Endothelial cell (in vitro differentiated cells): ENCODE measurements at regions not wholly inside any gene's neighbourhood (a gene's known extent, or its start where the extent isn't known, plus 50 kb on each side); places are given as distances from the start of the nearest gene placed in this dataset.
"Not testable (repeated sequence)": the region's sequence is repeated elsewhere in the genome, so short reads cannot be mapped to it uniquely, and the experiment has no call there.

ENCODE experiments used
- DNase-seq: peaks from one replicate; pipeline ENCODE4 v3.0.0; 2021; ENCODE audit warnings: low spot score
- H3K27ac Mint-ChIP-seq: one replicate; pipeline ENCODE4 v1.8.0; 2021; ENCODE audit warnings: mixed read lengths, inconsistent platforms; ENCODE audit not compliant: unreplicated experiment
- H3K27me3 Mint-ChIP-seq: one replicate; pipeline ENCODE4 v1.8.0; 2021; ENCODE audit warnings: mild to moderate bottlenecking, moderate library complexity, mixed read lengths, inconsistent platforms; ENCODE audit not compliant: unreplicated experiment
- H3K36me3 Mint-ChIP-seq: one replicate; pipeline ENCODE4 v1.8.0; 2021; ENCODE audit warnings: mild to moderate bottlenecking, low read depth, mixed read lengths, inconsistent platforms; ENCODE audit not compliant: unreplicated experiment
- H3K4me1 Mint-ChIP-seq: one replicate; pipeline ENCODE4 v1.8.0; 2021; ENCODE audit warnings: mild to moderate bottlenecking, mixed read lengths, inconsistent platforms; ENCODE audit not compliant: unreplicated experiment
- H3K4me3 Mint-ChIP-seq: one replicate; pipeline ENCODE4 v1.8.0; 2021; ENCODE audit warnings: mild to moderate bottlenecking, mixed read lengths, inconsistent platforms; ENCODE audit not compliant: unreplicated experiment
- H3K9me3 Mint-ChIP-seq: one replicate; pipeline ENCODE4 v1.8.0; 2021; ENCODE audit warnings: mixed read lengths, inconsistent platforms; ENCODE audit not compliant: unreplicated experiment
- CTCF ChIP-seq: fragments of 200-600 bp; sonication (generic); IDR thresholded peaks from one replicate; pipeline ENCODE4 v1.5.0; 2021; ENCODE audit warnings: antibody characterized with exemption; ENCODE audit not compliant: unreplicated experiment

GRCh38 chr18:60180671-60181070 is 191.9 kb downstream of the MC4R start:
- Mint-ChIP-seq H3K4me3 (no peak overlapping the region), H3K36me3 (no peaks in the 10 kb centered on the region), H3K27me3 (no peaks in the 10 kb centered on the region), H3K9me3 (no peaks in the 10 kb centered on the region), H3K4me1 (no peaks in the 10 kb centered on the region), H3K27ac (no peak overlapping the region)
- no peak for TF ChIP-seq CTCF
- DNase-seq, result no peak

- H3K4me3 Mint-ChIP-seq, H3K36me3 Mint-ChIP-seq, DNase-seq, H3K27ac Mint-ChIP-seq, H3K27me3 Mint-ChIP-seq, H3K9me3 Mint-ChIP-seq, H3K4me1 Mint-ChIP-seq: not testable (repeated sequence)
These were observed 194.4 kb downstream of the MC4R start for GRCh38 chr18:60178224-60178623.

- H3K36me3 Mint-ChIP-seq, result no peaks in the 10 kb centered on the region
- no peaks in the 10 kb centered on the region for H3K9me3 Mint-ChIP-seq
- TF ChIP-seq CTCF, result no peak
- no peak overlapping the region for H3K4me3 Mint-ChIP-seq
- peaks cover 2% of the 10 kb centered on the region for H3K27me3 Mint-ChIP-seq
- H3K4me1 Mint-ChIP-seq, result no peaks in the 10 kb centered on the region
- H3K27ac Mint-ChIP-seq, result no peak overlapping the region
- no peak for DNase-seq
These were observed 196.3 kb downstream of the MC4R start for GRCh38 chr18:60176259-60176658.

- H3K4me3 Mint-ChIP-seq, result no peak overlapping the region
- no peaks in the 10 kb centered on the region for H3K4me1 Mint-ChIP-seq
- peaks cover 2% of the 10 kb centered on the region for H3K27me3 Mint-ChIP-seq
- no peak overlapping the region for H3K27ac Mint-ChIP-seq
- no peaks in the 10 kb centered on the region for H3K9me3 Mint-ChIP-seq
- no peak for DNase-seq
- no peak for TF ChIP-seq CTCF
- H3K36me3 Mint-ChIP-seq, result no peaks in the 10 kb centered on the region
These were observed 197.7 kb downstream of the MC4R start for GRCh38 chr18:60174832-60175231.

- no peak for DNase-seq
- H3K27me3 Mint-ChIP-seq, result peaks cover 2% of the 10 kb centered on the region
- H3K36me3 Mint-ChIP-seq, result no peaks in the 10 kb centered on the region
- H3K4me1 Mint-ChIP-seq, result no peaks in the 10 kb centered on the region
- no peak overlapping the region for H3K27ac Mint-ChIP-seq
- H3K9me3 Mint-ChIP-seq, result no peaks in the 10 kb centered on the region
- no peak for TF ChIP-seq CTCF
- H3K4me3 Mint-ChIP-seq, result no peak overlapping the region
These were observed 200.5 kb downstream of the MC4R start for GRCh38 chr18:60172030-60172429.

GRCh38 chr18:60163622-60164021 is 209.0 kb downstream of the MC4R start:
- H3K36me3 Mint-ChIP-seq, result no peaks in the 10 kb centered on the region
- no peaks in the 10 kb centered on the region for H3K9me3 Mint-ChIP-seq
- no peaks in the 10 kb centered on the region for H3K4me1 Mint-ChIP-seq
- H3K27ac Mint-ChIP-seq, result no peak overlapping the region
- H3K4me3 Mint-ChIP-seq, result no peak overlapping the region
- no peaks in the 10 kb centered on the region for H3K27me3 Mint-ChIP-seq
- TF ChIP-seq CTCF, result no peak
- no peak for DNase-seq
